ENCODE measurements at regions not wholly inside any gene's neighbourhood (a gene's known extent, or its start where the extent isn't known, plus 50 kb on each side); places are given as distances from the start of the nearest gene placed in this dataset.
"Not testable (repeated sequence)": the region's sequence is repeated elsewhere in the genome, so short reads cannot be mapped to it uniquely, and the experiment has no call there.

- no peak for DNase-seq (ENCODE audit: low spot score)
- H3K9me3 ChIP-seq, result no peaks in the 10 kb centered on the region
- no peak for TF ChIP-seq CTCF (IDR thresholded peaks at IDR 0.05)
Measured at GRCh38 chr4:81592701-81593100, 121.0 kb upstream of the RASGEF1B start.

GRCh38 chr4:81590596-81590995 lies 118.9 kb upstream of the RASGEF1B start:
- no peaks in the 10 kb centered on the region for H3K9me3 ChIP-seq
- H3K4me3 ChIP-seq, result no peak overlapping the region
- TF ChIP-seq CTCF (IDR thresholded peaks at IDR 0.05), result no peak
- DNase-seq (ENCODE audit: low spot score), result no peak
- H3K4me1 ChIP-seq, result no peaks in the 10 kb centered on the region
- no peak overlapping the region for H3K27ac ChIP-seq
- H3K27me3 ChIP-seq, result no peaks in the 10 kb centered on the region
- no peaks in the 10 kb centered on the region for H3K36me3 ChIP-seq

More at GRCh38 chr4:81592701-81593100, 121.0 kb upstream of the RASGEF1B start:
- Histone ChIP-seq H3K4me3 (no peak overlapping the region), H3K27ac (no peak overlapping the region), H3K27me3 (no peaks in the 10 kb centered on the region), H3K36me3 (no peaks in the 10 kb centered on the region), H3K4me1 (peaks cover 0 to 9% of the 10 kb centered on the region in 2 donors)

GRCh38 chr4:81589262-81589661 lies 117.6 kb upstream of the RASGEF1B start:
- no peak for TF ChIP-seq CTCF (IDR thresholded peaks at IDR 0.05)
- H3K4me3 ChIP-seq, result no peak overlapping the region
- no peaks in the 10 kb centered on the region for H3K27me3 ChIP-seq
- H3K4me1 ChIP-seq, result no peaks in the 10 kb centered on the region
- H3K36me3 ChIP-seq, result no peaks in the 10 kb centered on the region
- no peaks in the 10 kb centered on the region for H3K9me3 ChIP-seq
- DNase-seq (ENCODE audit: low spot score), result no peak
- H3K27ac ChIP-seq, result no peak overlapping the region

GRCh38 chr4:81586706-81587105 lies 115.0 kb upstream of the RASGEF1B start:
- Histone ChIP-seq H3K27ac (no peak overlapping the region), H3K4me1 (no peaks in the 10 kb centered on the region), H3K4me3 (no peak overlapping the region), H3K9me3 (no peaks in the 10 kb centered on the region), H3K36me3 (no peaks in the 10 kb centered on the region), H3K27me3 (no peaks in the 10 kb centered on the region)
- no peak for DNase-seq (ENCODE audit: low spot score)
- no peak for TF ChIP-seq CTCF (IDR thresholded peaks at IDR 0.05)

- not testable (repeated sequence) for H3K27ac ChIP-seq; DNase-seq (ENCODE audit: low spot score); H3K4me3 ChIP-seq; H3K9me3 ChIP-seq; H3K36me3 ChIP-seq; H3K27me3 ChIP-seq; H3K4me1 ChIP-seq
Measured at GRCh38 chr4:81580994-81581374, 109.3 kb upstream of the RASGEF1B start.

GRCh38 chr4:81580346-81580993 lies 108.8 kb upstream of the RASGEF1B start:
- no peak for TF ChIP-seq CTCF (IDR thresholded peaks at IDR 0.05)
- DNase-seq (ENCODE audit: low spot score), result no peak
- no peak overlapping the region for H3K27ac ChIP-seq
- H3K9me3 ChIP-seq, result peaks cover 0 to 6% of the 10 kb centered on the region in 2 donors
- H3K4me3 ChIP-seq, result no peak overlapping the region
- no peaks in the 10 kb centered on the region for H3K27me3 ChIP-seq
- no peaks in the 10 kb centered on the region for H3K4me1 ChIP-seq
- no peaks in the 10 kb centered on the region for H3K36me3 ChIP-seq
